ENCODE measurements at regions not wholly inside any gene's neighbourhood (a gene's known extent, or its start where the extent isn't known, plus 50 kb on each side); places are given as distances from the start of the nearest gene placed in this dataset.

GRCh38 chr5:93911609-93912008 is 170.2 kb upstream of the POU5F2 start:
- TF ChIP-seq CTCF (IDR thresholded peaks at IDR 0.05) (no peak), EP300 (IDR thresholded peaks at IDR 0.05) (no peak), POLR2A (IDR thresholded peaks at IDR 0.05; ENCODE audit: low read depth) (no peak), POLR2AphosphoS5 (IDR thresholded peaks at IDR 0.05) (no peak)

All from esophagus muscularis mucosa (tissue), 4 donors.